HG03432 (cell line): ENCODE measurements at regions not wholly inside any gene's neighbourhood (a gene's known extent, or its start where the extent isn't known, plus 50 kb on each side); places are given as distances from the start of the nearest gene placed in this dataset.

Experiments
- ATAC-seq: cut with Tn5 transposase; IDR thresholded peaks from one replicate; pipeline ENCODE4 v1.9.1; 2021; ENCODE audit warnings: mild to moderate bottlenecking, moderate library complexity; ENCODE audit not compliant: unreplicated experiment

GRCh38 chr19:30149300-30149699 lies 207.3 kb downstream of the URI1 start:
- ATAC-seq = no peak

- ATAC-seq = no peak
These were observed 208.6 kb downstream of the URI1 start for GRCh38 chr19:30150626-30151025.

DNA sequence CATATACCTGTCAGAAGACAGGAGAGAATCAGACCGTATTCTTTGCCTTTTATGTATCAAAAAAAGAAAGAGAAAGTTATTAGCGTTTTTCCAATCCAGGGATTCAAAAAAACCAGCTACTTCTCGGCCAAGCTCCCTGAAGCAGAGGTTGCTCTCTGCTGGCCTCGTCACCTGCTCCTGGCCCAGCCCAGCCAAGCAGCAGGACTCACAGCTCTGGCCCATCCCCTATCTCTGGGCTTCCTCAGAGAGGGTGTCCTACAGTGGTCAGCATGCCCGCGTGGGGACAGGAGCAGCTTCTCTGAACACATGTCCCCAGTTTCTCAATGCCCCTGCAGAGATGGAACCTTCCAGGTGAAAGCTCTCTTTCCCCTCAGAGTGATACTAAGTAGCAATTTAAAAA lies 209.0 kb downstream of the URI1 start:
- no peak for ATAC-seq

- no peak for ATAC-seq
These were observed 210.7 kb downstream of the URI1 start for GRCh38 chr19:30152510-30153291.

- ATAC-seq = peak; percentile 80
These were observed 211.5 kb downstream of the URI1 start for GRCh38 chr19:30153326-30154210.

DNA sequence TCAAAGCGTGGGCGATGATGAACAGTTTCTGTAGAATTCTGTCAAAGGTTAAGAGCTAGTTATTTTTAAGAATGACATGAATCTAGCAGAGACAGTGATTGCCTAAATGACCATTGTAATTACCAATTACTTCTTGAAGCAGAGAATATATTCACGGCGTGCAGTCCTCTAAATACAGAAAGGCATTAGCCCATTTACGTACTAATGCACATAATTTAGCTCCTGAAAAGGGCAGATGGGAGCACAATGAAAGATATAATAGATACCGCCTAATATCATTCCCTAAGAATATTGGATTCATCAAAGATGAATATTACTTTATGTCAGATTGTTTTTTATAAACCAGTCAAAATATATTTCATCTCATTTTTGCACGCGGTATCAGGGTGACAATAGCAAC lies 212.4 kb downstream of the URI1 start:
- ATAC-seq = no peak

DNA sequence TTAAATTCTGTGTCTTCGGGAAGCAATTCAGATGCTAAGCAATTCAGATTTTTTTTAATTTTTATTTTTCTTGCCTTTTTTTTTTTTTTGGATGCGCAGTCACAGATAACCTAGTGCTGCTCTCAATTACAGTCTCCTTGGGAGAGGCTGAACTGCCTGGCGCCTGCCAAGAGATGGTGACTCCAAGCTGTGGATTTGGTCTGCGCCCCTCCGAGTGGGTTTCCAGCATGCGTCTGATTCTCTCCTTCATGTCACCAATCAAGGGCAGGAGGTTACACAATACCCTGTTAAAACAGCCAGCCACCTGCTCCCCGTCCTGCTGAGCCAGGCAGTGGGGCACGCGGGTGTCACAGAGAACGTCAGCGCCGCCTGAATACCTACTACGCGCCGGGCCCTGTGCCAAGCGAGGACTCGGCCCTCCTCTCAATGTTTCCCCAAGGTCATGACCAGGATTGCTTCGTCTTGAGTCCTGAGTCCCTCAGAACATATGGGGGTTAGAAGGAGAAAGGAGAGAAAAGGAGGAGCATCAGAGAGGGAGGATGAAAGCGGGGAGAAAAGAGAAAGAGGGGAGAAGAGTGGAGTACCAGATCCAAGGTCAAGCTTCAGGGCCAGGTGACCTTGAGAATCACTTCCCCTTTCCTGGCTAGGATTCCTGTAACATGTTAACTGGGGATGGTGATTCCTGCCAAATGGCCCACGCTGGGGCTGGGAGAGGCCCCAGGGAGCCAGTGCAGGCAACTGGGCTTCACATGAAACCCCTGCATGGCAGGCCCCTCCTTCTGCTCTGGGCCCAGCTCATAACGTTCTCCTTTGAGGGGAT lies 213.6 kb downstream of the URI1 start:
- no peak for ATAC-seq

- no peak for ATAC-seq
These were observed 214.6 kb downstream of the URI1 start for GRCh38 chr19:30156646-30157045.

DNA sequence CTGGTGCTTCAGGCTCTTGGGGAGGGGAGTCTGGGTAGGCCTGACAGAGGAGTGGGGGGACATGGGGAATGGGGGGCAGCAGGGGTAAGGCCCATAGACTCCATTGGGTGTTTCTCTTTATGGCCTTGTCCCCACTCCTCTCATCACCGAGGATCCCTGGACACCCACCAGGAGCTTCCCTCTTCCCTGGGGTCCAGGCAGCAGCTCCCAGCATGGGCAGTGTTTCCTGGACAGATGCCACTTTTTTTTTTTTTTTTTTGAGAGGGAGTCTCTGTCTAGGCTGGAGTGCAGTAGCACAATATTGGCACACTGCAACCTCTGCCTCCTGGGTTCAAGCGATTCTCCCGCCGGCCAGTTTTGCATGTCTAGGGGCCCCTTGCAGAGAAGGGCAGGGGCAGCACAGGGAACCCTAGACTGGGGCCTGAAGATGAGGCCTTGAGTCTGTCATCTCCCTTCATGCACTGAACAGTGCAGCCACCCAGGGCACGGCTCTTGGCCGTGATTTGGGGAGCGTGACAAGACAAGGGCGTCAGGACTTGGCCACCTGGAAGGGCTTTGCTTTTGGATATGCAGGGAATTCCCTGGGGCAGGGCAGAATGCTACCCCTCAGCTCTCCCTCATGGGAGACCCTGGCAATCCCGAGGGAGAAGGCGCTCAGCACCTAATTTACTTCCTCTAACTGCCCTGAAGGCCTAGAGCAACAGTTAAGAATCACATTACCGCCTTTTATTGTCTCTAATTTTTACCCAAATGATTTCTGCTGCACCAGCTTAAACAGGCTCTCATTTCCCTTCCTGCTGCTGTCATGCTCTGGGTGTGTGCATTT lies 213.9 kb upstream of the ZNF536 start:
- ATAC-seq = no peak

DNA sequence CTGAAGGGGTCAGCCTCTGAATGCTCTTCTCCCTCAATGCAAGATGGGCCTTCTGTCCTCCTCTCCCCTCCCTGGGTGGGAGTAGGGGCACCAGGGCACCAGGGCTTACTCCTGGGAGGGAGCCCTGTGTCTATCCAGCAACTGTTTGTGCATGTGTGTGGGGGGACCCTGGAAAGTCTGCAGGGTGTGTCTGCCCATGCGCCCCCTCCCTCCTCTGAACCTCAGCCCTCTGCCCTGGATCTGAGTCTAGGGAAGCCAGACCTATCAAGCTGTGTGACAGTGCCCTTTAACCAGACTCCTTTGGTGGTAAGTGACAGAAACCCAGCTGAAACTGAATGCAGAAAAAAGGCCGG lies 213.3 kb upstream of the ZNF536 start:
- no peak for ATAC-seq

- no peak for ATAC-seq
These were observed 212.5 kb upstream of the ZNF536 start for GRCh38 chr19:30159636-30160035.

DNA sequence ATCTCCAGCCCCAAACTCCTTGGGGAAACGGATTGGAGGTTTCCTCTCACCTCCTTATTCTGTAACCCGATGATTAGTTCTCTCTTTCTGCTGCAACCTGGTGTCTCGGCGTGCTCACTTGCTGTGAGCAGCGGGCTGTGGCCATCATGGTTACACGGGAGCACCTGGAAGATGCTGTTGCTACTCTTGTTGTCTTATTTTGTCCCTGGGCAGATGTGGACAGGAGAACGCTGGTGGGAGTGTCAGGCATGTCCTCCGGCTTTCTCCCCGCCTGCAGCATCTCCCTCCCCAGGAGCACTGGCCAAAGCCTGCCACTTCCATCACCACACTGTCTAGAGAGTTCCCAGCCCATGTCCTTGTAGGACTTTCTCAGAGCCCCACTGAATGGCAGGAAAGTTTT lies 211.8 kb upstream of the ZNF536 start:
- ATAC-seq = no peak

GRCh38 chr19:30161021-30161655 lies 211.0 kb upstream of the ZNF536 start:
- no peak for ATAC-seq

DNA sequence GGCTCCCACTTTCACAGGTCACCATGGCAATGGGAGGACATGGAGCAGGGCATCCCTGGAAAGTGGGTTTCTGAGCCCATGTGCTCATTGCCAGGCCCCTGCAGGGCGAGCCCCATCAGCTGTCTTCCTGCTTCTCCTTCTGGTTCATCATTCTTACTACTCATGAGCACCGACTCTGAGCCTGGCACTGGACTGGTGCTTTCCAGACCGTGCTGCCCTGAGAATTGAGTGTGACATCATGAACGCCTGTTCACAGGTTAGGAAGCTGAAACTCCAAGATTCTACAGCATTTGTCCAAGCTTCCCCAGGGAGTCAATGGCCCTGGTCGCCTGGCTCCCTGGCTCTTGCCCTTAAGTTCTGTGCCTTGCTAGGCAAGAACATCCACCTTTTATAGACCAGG lies 210.4 kb upstream of the ZNF536 start:
- ATAC-seq = no peak

GRCh38 chr19:30162718-30163117 lies 209.5 kb upstream of the ZNF536 start:
- ATAC-seq = no peak

- no peak for ATAC-seq
These were observed 208.5 kb upstream of the ZNF536 start for GRCh38 chr19:30163663-30164062.

GRCh38 chr19:30165228-30165813 lies 206.9 kb upstream of the ZNF536 start:
- ATAC-seq = no peak

- no peak for ATAC-seq
These were observed 204.8 kb upstream of the ZNF536 start for GRCh38 chr19:30167206-30167868.

DNA sequence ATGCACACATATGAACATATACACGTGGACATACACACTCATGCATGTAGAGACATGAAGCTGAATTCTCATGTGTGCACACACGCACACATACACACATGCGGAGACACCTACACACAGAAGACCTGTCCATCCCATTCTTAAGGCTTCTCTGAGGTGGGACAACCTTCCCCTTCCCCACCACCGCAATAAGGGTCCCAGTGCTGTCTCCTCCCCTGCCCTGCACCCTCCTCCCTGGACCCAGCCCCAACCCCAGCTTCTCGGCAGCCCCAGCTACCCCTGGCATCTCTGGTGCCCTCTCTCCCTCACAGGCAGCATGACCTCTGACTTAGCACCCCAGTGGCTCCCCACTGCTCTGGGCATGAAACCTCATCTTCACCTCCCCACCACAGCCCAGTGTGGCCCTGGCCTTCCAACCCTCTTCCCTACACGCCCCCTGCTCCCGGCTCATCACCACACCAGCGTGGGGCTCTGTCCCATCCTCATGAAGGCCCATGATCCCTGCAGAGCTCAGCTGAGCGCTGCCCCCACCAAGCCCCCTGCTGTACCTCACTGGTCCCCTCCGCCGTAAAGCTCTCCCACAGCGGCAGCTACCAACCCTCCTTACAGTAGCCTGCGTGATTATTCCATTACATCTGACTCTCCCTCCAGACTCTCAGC lies 204.1 kb upstream of the ZNF536 start:
- ATAC-seq = no peak
